ENCODE measurements at regions not wholly inside any gene's neighbourhood (a gene's known extent, or its start where the extent isn't known, plus 50 kb on each side); places are given as distances from the start of the nearest gene placed in this dataset.

DNA sequence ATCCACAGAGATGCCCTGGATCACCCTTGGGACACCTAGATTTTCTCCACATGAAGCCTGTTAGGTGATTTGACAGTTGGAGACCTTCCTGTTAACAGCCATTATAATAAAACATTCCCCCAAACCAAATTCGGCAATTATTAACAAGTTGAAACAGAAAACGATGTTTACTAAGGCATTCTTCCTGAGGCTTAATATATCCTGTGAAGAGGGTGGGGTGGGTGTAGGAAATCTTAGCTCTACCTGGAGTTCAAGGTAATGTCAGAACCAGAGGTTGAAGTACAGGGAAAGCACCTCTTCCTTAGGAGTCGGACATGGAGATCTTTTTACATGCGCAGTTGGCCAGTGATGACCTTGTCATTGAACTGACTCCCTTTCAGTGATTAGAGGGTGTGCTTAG is 143.0 kb downstream of the FGF9 start:
- Histone ChIP-seq H3K27me3 (ENCODE audit: control insufficient read depth in 1 of 2, insufficient read depth in 2 of 2, low read length in 2 of 2) (no peaks in the 10 kb centered on the region), H3K4me3 (ENCODE audit: low read depth in 1 of 2, low read length in 2 of 2) (no peak overlapping the region), H3K36me3 (ENCODE audit: control insufficient read depth in 1 of 2, insufficient read depth in 2 of 2, low read length in 2 of 2) (no peaks in the 10 kb centered on the region), H3K9me3 (ENCODE audit: control insufficient read depth in 1 of 2, low read length in 2 of 2) (no peaks in the 10 kb centered on the region), H3K9ac (ENCODE audit: low read depth in 1 of 2, low read length in 2 of 2) (no peak overlapping the region), H3K4me1 (ENCODE audit: control insufficient read depth in 1 of 2, insufficient read depth in 2 of 2, low read length in 2 of 2) (peaks cover 0 to 8% of the 10 kb centered on the region in 2 donors), H3K27ac (ENCODE audit: low read depth, low read length) (no peak overlapping the region)

DNA sequence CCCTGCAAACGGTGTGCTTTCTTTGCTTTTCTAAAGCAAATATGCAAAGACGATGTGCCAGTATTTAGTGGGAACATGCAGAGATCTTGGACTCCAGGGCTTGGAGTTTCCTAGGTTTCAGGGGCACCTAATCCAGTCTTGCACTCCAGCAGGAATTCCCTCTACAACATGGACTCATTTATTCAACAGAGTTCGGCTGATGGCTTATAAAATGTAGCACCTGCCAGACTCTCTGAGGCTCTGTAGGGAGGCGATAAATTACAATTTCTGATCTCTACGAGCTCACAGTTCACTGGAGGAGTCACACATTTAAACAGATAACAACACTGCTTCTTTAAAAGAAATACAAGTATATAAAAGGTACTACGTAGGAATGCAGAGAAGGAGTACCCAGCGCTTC is 143.7 kb downstream of the FGF9 start:
- H3K4me3 ChIP-seq (ENCODE audit: low read depth in 1 of 2, low read length in 2 of 2): no peak overlapping the region
- H3K9me3 ChIP-seq (ENCODE audit: control insufficient read depth in 1 of 2, low read length in 2 of 2): no peaks in the 10 kb centered on the region
- H3K4me1 ChIP-seq (ENCODE audit: control insufficient read depth in 1 of 2, insufficient read depth in 2 of 2, low read length in 2 of 2): peaks cover 0 to 8% of the 10 kb centered on the region in 2 donors
- no peaks in the 10 kb centered on the region for H3K36me3 ChIP-seq (ENCODE audit: control insufficient read depth in 1 of 2, insufficient read depth in 2 of 2, low read length in 2 of 2)
- H3K9ac ChIP-seq (ENCODE audit: low read depth in 1 of 2, low read length in 2 of 2): no peak overlapping the region
- H3K27ac ChIP-seq (ENCODE audit: low read depth, low read length): no peak overlapping the region
- no peaks in the 10 kb centered on the region for H3K27me3 ChIP-seq (ENCODE audit: control insufficient read depth in 1 of 2, insufficient read depth in 2 of 2, low read length in 2 of 2)

- Histone ChIP-seq H3K27ac (ENCODE audit: low read depth, low read length) (no peak overlapping the region), H3K9ac (ENCODE audit: low read depth in 1 of 2, low read length in 2 of 2) (no peak overlapping the region), H3K9me3 (ENCODE audit: control insufficient read depth in 1 of 2, low read length in 2 of 2) (no peaks in the 10 kb centered on the region), H3K4me1 (ENCODE audit: control insufficient read depth in 1 of 2, insufficient read depth in 2 of 2, low read length in 2 of 2) (peaks cover 0 to 18% of the 10 kb centered on the region in 2 donors), H3K4me3 (ENCODE audit: low read depth in 1 of 2, low read length in 2 of 2) (no peak overlapping the region), H3K36me3 (ENCODE audit: control insufficient read depth in 1 of 2, insufficient read depth in 2 of 2, low read length in 2 of 2) (no peaks in the 10 kb centered on the region), H3K27me3 (ENCODE audit: control insufficient read depth in 1 of 2, insufficient read depth in 2 of 2, low read length in 2 of 2) (no peaks in the 10 kb centered on the region)
Observed at GRCh38 chr13:21817878-21818277, 147.0 kb downstream of the FGF9 start.

GRCh38 chr13:21822029-21822428 is 151.2 kb downstream of the FGF9 start:
- H3K4me1 ChIP-seq (ENCODE audit: control insufficient read depth in 1 of 2, insufficient read depth in 2 of 2, low read length in 2 of 2): peaks cover 16 to 39% of the 10 kb centered on the region in 2 donors
- no peaks in the 10 kb centered on the region for H3K27me3 ChIP-seq (ENCODE audit: control insufficient read depth in 1 of 2, insufficient read depth in 2 of 2, low read length in 2 of 2)
- H3K27ac ChIP-seq (ENCODE audit: low read depth, low read length): no peak overlapping the region
- no peaks in the 10 kb centered on the region for H3K9me3 ChIP-seq (ENCODE audit: control insufficient read depth in 1 of 2, low read length in 2 of 2)
- H3K4me3 ChIP-seq (ENCODE audit: low read depth in 1 of 2, low read length in 2 of 2): no peak overlapping the region
- no peak overlapping the region for H3K9ac ChIP-seq (ENCODE audit: low read depth in 1 of 2, low read length in 2 of 2)
- no peaks in the 10 kb centered on the region for H3K36me3 ChIP-seq (ENCODE audit: control insufficient read depth in 1 of 2, insufficient read depth in 2 of 2, low read length in 2 of 2)

GRCh38 chr13:21823416-21823815 is 152.5 kb downstream of the FGF9 start:
- H3K4me1 ChIP-seq (ENCODE audit: control insufficient read depth in 1 of 2, insufficient read depth in 2 of 2, low read length in 2 of 2): peaks cover 16 to 39% of the 10 kb centered on the region in 2 donors
- H3K27me3 ChIP-seq (ENCODE audit: control insufficient read depth in 1 of 2, insufficient read depth in 2 of 2, low read length in 2 of 2): no peaks in the 10 kb centered on the region
- H3K27ac ChIP-seq (ENCODE audit: low read depth, low read length): no peak overlapping the region
- H3K36me3 ChIP-seq (ENCODE audit: control insufficient read depth in 1 of 2, insufficient read depth in 2 of 2, low read length in 2 of 2): no peaks in the 10 kb centered on the region
- no peak overlapping the region for H3K9ac ChIP-seq (ENCODE audit: low read depth in 1 of 2, low read length in 2 of 2)
- H3K4me3 ChIP-seq (ENCODE audit: low read depth in 1 of 2, low read length in 2 of 2): no peak overlapping the region
- H3K9me3 ChIP-seq (ENCODE audit: control insufficient read depth in 1 of 2, low read length in 2 of 2): no peaks in the 10 kb centered on the region

DNA sequence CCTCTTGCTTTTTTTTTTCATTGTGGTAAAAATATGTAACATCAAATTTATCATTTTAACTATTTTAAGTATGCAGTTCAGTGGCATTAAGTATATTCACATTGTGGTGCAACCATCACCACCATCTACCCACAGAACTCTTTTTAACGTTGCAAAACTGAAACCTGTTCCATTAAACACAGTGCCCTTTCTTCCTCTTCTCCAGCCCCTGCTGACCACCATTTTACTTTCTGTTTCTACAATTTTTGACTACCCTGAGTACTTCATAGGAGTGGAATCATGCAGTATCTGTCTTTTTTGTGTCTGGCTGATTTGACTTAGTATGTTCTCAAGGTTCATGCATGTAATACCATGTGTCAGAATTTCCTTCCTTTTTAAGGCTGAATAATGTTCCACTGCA is 153.1 kb downstream of the FGF9 start:
- Histone ChIP-seq H3K27me3 (ENCODE audit: control insufficient read depth in 1 of 2, insufficient read depth in 2 of 2, low read length in 2 of 2) (no peaks in the 10 kb centered on the region), H3K27ac (ENCODE audit: low read depth, low read length) (no peak overlapping the region), H3K4me3 (ENCODE audit: low read depth in 1 of 2, low read length in 2 of 2) (no peak overlapping the region), H3K4me1 (ENCODE audit: control insufficient read depth in 1 of 2, insufficient read depth in 2 of 2, low read length in 2 of 2) (peaks cover 16 to 39% of the 10 kb centered on the region in 2 donors), H3K9me3 (ENCODE audit: control insufficient read depth in 1 of 2, low read length in 2 of 2) (no peaks in the 10 kb centered on the region), H3K36me3 (ENCODE audit: control insufficient read depth in 1 of 2, insufficient read depth in 2 of 2, low read length in 2 of 2) (no peaks in the 10 kb centered on the region), H3K9ac (ENCODE audit: low read depth in 1 of 2, low read length in 2 of 2) (no peak overlapping the region)

DNA sequence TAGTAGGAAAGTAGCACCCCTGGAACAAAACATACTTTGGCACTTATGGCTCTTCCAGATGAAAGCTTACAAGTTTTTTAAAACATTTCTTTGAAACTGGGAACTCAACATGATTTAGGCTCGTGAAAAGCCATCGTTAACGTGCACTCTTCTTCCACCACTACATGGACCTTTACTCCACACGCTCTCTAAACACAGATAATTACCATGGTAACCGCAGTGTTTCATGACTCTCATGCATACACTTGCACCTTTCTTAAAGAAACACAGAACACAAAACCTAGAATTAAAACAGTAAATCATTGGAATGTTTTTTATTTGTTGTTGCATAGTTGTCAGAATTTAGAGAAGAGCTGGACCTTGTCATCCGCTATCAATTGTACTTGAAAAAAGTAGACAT is 154.3 kb downstream of the FGF9 start:
- Histone ChIP-seq H3K9me3 (ENCODE audit: control insufficient read depth in 1 of 2, low read length in 2 of 2) (no peaks in the 10 kb centered on the region), H3K27ac (ENCODE audit: low read depth, low read length) (no peak overlapping the region), H3K9ac (ENCODE audit: low read depth in 1 of 2, low read length in 2 of 2) (no peak overlapping the region), H3K27me3 (ENCODE audit: control insufficient read depth in 1 of 2, insufficient read depth in 2 of 2, low read length in 2 of 2) (no peaks in the 10 kb centered on the region), H3K36me3 (ENCODE audit: control insufficient read depth in 1 of 2, insufficient read depth in 2 of 2, low read length in 2 of 2) (no peaks in the 10 kb centered on the region), H3K4me3 (ENCODE audit: low read depth in 1 of 2, low read length in 2 of 2) (peak overlapping the region; percentile 2 to 48), H3K4me1 (ENCODE audit: control insufficient read depth in 1 of 2, insufficient read depth in 2 of 2, low read length in 2 of 2) (peaks cover 16 to 39% of the 10 kb centered on the region in 2 donors)

DNA sequence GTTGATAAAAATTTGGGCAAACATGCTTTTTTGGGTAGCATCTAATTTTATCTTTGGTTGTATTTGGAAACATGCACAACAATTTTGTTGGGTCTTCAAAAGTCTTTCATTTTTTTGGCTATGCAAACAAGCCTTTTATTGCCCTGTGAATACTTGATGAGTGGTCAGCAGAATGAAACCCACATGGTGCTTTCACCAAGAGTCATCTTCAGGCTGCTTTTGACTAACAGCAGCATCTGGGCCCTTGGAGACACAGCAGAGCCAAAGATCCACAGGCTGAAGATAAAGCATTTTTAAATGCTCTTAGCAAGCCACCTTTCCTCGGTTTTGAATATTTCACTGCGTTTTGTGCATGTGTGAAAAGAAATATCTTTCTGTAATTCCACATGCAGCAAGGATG is 154.9 kb downstream of the FGF9 start:
- peaks cover 16 to 39% of the 10 kb centered on the region in 2 donors for H3K4me1 ChIP-seq (ENCODE audit: control insufficient read depth in 1 of 2, insufficient read depth in 2 of 2, low read length in 2 of 2)
- H3K9ac ChIP-seq (ENCODE audit: low read depth in 1 of 2, low read length in 2 of 2): no peak overlapping the region
- H3K36me3 ChIP-seq (ENCODE audit: control insufficient read depth in 1 of 2, insufficient read depth in 2 of 2, low read length in 2 of 2): no peaks in the 10 kb centered on the region
- no peak overlapping the region for H3K4me3 ChIP-seq (ENCODE audit: low read depth in 1 of 2, low read length in 2 of 2)
- H3K27ac ChIP-seq (ENCODE audit: low read depth, low read length): no peak overlapping the region
- no peaks in the 10 kb centered on the region for H3K9me3 ChIP-seq (ENCODE audit: control insufficient read depth in 1 of 2, low read length in 2 of 2)
- H3K27me3 ChIP-seq (ENCODE audit: control insufficient read depth in 1 of 2, insufficient read depth in 2 of 2, low read length in 2 of 2): no peaks in the 10 kb centered on the region

DNA sequence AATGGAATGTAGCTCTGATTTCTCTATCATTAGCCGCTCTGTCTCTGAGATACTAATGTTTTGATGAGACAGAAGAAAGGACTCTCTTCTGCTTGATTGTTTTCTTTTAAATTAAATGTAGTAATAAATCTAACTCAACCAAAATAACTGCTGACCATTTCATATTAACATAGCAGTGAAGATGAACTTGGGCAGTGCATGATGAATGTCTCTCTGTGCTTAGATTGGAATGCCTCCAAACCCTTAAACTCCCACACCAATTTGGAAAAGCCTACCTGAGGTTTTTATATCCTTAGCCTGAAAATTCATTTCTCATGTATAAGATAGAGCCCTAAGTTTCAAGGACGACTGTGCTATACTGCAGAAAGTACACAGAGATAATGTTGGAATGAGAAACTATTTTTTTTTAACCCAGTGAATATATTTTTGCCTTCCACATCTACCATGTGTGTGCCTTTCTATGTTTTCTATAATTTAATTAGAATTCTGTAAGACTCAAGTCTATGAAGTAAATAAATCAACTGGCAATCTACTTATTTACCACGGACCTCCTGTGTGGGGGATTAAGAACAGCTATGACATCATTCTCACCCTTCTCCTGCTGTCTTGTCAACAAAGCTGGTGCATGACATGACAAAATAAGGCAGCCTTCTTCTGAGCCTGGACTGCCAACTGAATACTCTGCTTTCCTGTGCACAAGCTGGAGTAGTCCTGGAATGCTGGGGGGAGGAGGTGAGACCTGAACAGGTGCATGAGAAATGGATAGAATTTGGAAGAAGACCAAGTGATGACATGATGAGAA is 155.5 kb downstream of the FGF9 start:
- Histone ChIP-seq H3K9me3 (ENCODE audit: control insufficient read depth in 1 of 2, low read length in 2 of 2) (no peaks in the 10 kb centered on the region), H3K9ac (ENCODE audit: low read depth in 1 of 2, low read length in 2 of 2) (no peak overlapping the region), H3K27ac (ENCODE audit: low read depth, low read length) (no peak overlapping the region), H3K4me1 (ENCODE audit: control insufficient read depth in 1 of 2, insufficient read depth in 2 of 2, low read length in 2 of 2) (peaks cover 16 to 39% of the 10 kb centered on the region in 2 donors), H3K4me3 (ENCODE audit: low read depth in 1 of 2, low read length in 2 of 2) (no peak overlapping the region), H3K27me3 (ENCODE audit: control insufficient read depth in 1 of 2, insufficient read depth in 2 of 2, low read length in 2 of 2) (no peaks in the 10 kb centered on the region), H3K36me3 (ENCODE audit: control insufficient read depth in 1 of 2, insufficient read depth in 2 of 2, low read length in 2 of 2) (no peaks in the 10 kb centered on the region)

- no peaks in the 10 kb centered on the region for H3K27me3 ChIP-seq (ENCODE audit: control insufficient read depth in 1 of 2, insufficient read depth in 2 of 2, low read length in 2 of 2)
- no peak overlapping the region for H3K9ac ChIP-seq (ENCODE audit: low read depth in 1 of 2, low read length in 2 of 2)
- no peaks in the 10 kb centered on the region for H3K36me3 ChIP-seq (ENCODE audit: control insufficient read depth in 1 of 2, insufficient read depth in 2 of 2, low read length in 2 of 2)
- H3K27ac ChIP-seq (ENCODE audit: low read depth, low read length): no peak overlapping the region
- H3K4me3 ChIP-seq (ENCODE audit: low read depth in 1 of 2, low read length in 2 of 2): no peak overlapping the region
- H3K9me3 ChIP-seq (ENCODE audit: control insufficient read depth in 1 of 2, low read length in 2 of 2): no peaks in the 10 kb centered on the region
- H3K4me1 ChIP-seq (ENCODE audit: control insufficient read depth in 1 of 2, insufficient read depth in 2 of 2, low read length in 2 of 2): peaks cover 0 to under 1% of the 10 kb centered on the region in 2 donors
Observed at GRCh38 chr13:21831654-21832324, 160.9 kb downstream of the FGF9 start.

Data from duodenal mucosa (tissue), 2 donors.